ENCODE measurements at regions not wholly inside any gene's neighbourhood (a gene's known extent, or its start where the extent isn't known, plus 50 kb on each side); places are given as distances from the start of the nearest gene placed in this dataset.

GRCh38 chr9:3662671-3663070, 136.9 kb upstream of the RFX3 start:
- Histone ChIP-seq H3K79me2 (replicated peaks; ENCODE audit: insufficient read depth) (no peaks in the 10 kb centered on the region), H2AFZ (no peak overlapping the region), H4K20me1 (replicated peaks; ENCODE audit: insufficient read depth) (no peaks in the 10 kb centered on the region), H3K27ac (ENCODE audit: low read depth) (no peak overlapping the region), H3K4me1 (ENCODE audit: insufficient read depth) (no peaks in the 10 kb centered on the region), H3K27me3 (ENCODE audit: insufficient read depth) (no peaks in the 10 kb centered on the region), H3F3A (replicated peaks; ENCODE audit: low read depth) (no peaks in the 10 kb centered on the region), H3K36me3 (ENCODE audit: insufficient read depth) (no peaks in the 10 kb centered on the region), H3K4me3 (no peak overlapping the region), H3K4me2 (no peak overlapping the region), H3K9me2 (ENCODE audit: insufficient read depth) (no peaks in the 10 kb centered on the region)
- H3K4me3 Mint-ChIP-seq = no peak overlapping the region
- no peaks in the 10 kb centered on the region for H3K9me3 Mint-ChIP-seq
- H3K27ac Mint-ChIP-seq = no peak overlapping the region
- ATAC-seq (no peak), DNase-seq (ENCODE audit: low spot score) (no peak)
- peaks cover 17% of the 10 kb centered on the region for H3K4me1 Mint-ChIP-seq
- H3K36me3 Mint-ChIP-seq (ENCODE audit: low read depth) = no peaks in the 10 kb centered on the region
- H3K27me3 Mint-ChIP-seq (ENCODE audit: insufficient read depth, low read depth, poor library complexity) = peaks cover 1% of the 10 kb centered on the region
- TF ChIP-seq EZH2 (IDR thresholded peaks at IDR 0.05; ENCODE audit: low read depth, unreplicated experiment) = no peak
- no peak for TF ChIP-seq STAT1 (IDR thresholded peaks at IDR 0.05; ENCODE audit: unreplicated experiment)
- no peak for TF ChIP-seq CTCF (conservative IDR thresholded peaks at IDR 0.05; ENCODE audit: low read depth in 2 of 2)
- TF ChIP-seq ZNF462 (CRISPR knock-in tag; IDR thresholded peaks at IDR 0.05) = no peak

GRCh38 chr9:3660936-3661335, 135.1 kb upstream of the RFX3 start:
- Mint-ChIP-seq H3K4me3 (no peak overlapping the region), H3K4me1 (peaks cover 17% of the 10 kb centered on the region), H3K27me3 (ENCODE audit: insufficient read depth, low read depth, poor library complexity) (peaks cover 3% of the 10 kb centered on the region), H3K36me3 (ENCODE audit: low read depth) (no peaks in the 10 kb centered on the region), H3K9me3 (no peaks in the 10 kb centered on the region), H3K27ac (no peak overlapping the region)
- H3K4me3 ChIP-seq = no peak overlapping the region
- H3K9me2 ChIP-seq (ENCODE audit: insufficient read depth) = no peaks in the 10 kb centered on the region
- no peaks in the 10 kb centered on the region for H3K79me2 ChIP-seq (replicated peaks; ENCODE audit: insufficient read depth)
- H3K36me3 ChIP-seq (ENCODE audit: insufficient read depth) = no peaks in the 10 kb centered on the region
- no peaks in the 10 kb centered on the region for H3K4me1 ChIP-seq (ENCODE audit: insufficient read depth)
- DNase-seq (ENCODE audit: low spot score) (no peak), ATAC-seq (no peak)
- H3K27me3 ChIP-seq (ENCODE audit: insufficient read depth) = no peaks in the 10 kb centered on the region
- H3K27ac ChIP-seq (ENCODE audit: low read depth) = no peak overlapping the region
- no peak overlapping the region for H3K4me2 ChIP-seq
- no peak overlapping the region for H2AFZ ChIP-seq
- no peaks in the 10 kb centered on the region for H4K20me1 ChIP-seq (replicated peaks; ENCODE audit: insufficient read depth)
- H3F3A ChIP-seq (replicated peaks; ENCODE audit: low read depth) = no peaks in the 10 kb centered on the region
- TF ChIP-seq REST (IDR thresholded peaks at IDR 0.05; ENCODE audit: unreplicated experiment) = no peak
